ENCODE measurements at regions not wholly inside any gene's neighbourhood (a gene's known extent, or its start where the extent isn't known, plus 50 kb on each side); places are given as distances from the start of the nearest gene placed in this dataset.

DNA sequence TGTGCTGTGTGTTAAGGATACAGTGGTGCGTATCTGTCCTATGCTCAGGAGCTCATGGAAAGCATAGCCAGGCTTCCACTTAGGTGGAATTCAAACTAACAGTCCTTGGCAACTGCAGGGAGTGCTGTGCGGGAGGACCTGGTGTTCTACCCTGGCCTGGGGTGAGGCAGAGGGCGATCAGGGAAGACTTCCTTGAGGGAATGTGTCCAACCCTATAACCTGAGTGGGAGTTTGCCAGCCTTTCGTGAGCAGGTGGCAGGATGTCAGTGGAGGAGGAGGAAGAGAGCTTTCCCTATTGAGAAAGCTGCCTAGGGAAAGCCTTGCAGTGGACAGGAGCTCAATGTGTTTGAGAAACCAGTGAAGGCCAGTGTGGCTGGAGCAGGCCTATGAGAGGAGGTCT is 271.1 kb upstream of the C2CD4B start:
- H3K4me2 ChIP-seq (replicated peaks; ENCODE audit: low read depth, low read length, poor library complexity, severe bottlenecking): no peak overlapping the region
- H3K27me3 Mint-ChIP-seq: no peaks in the 10 kb centered on the region
- WGBS (ENCODE audit: insufficient coverage): 85% methylated on average over 3 of the region's 4 CpGs
- no peaks in the 10 kb centered on the region for H3K9me3 Mint-ChIP-seq (ENCODE audit: insufficient read depth)
- ChIA-PET CTCF (no interaction called here), POLR2A (no interaction called here)
- TF ChIP-seq, protein P1, sequence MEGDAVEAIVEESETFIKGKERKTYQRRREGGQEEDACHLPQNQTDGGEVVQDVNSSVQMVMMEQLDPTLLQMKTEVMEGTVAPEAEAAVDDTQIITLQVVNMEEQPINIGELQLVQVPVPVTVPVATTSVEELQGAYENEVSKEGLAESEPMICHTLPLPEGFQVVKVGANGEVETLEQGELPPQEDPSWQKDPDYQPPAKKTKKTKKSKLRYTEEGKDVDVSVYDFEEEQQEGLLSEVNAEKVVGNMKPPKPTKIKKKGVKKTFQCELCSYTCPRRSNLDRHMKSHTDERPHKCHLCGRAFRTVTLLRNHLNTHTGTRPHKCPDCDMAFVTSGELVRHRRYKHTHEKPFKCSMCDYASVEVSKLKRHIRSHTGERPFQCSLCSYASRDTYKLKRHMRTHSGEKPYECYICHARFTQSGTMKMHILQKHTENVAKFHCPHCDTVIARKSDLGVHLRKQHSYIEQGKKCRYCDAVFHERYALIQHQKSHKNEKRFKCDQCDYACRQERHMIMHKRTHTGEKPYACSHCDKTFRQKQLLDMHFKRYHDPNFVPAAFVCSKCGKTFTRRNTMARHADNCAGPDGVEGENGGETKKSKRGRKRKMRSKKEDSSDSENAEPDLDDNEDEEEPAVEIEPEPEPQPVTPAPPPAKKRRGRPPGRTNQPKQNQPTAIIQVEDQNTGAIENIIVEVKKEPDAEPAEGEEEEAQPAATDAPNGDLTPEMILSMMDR (IDR thresholded peaks at IDR 0.05): no peak
- no peak for TF ChIP-seq EZH2 (IDR thresholded peaks at IDR 0.05; ENCODE audit: borderline replicate concordance, insufficient read depth, low read depth, low read length, poor library complexity, severe bottlenecking)
- no peak overlapping the region for H3K4me3 ChIP-seq (ENCODE audit: control extremely low read depth in 1 of 5, extremely low read depth in 1 of 5, insufficient read depth in 1 of 5, low read depth in 2 of 5, low read length in 4 of 5)
- H3K79me2 ChIP-seq (ENCODE audit: control insufficient read depth, insufficient read depth, low read length): no peaks in the 10 kb centered on the region
- no peaks in the 10 kb centered on the region for H3K4me1 Mint-ChIP-seq
- H4K20me1 ChIP-seq (ENCODE audit: control insufficient read depth, insufficient read depth, low read length, poor library complexity, severe bottlenecking): no peaks in the 10 kb centered on the region
- no peak overlapping the region for H3K9ac ChIP-seq (ENCODE audit: low read length)
- no peaks in the 10 kb centered on the region for H3K36me3 ChIP-seq (replicated peaks in 1 of 2; ENCODE audit: control extremely low read depth in 1 of 2, control insufficient read depth in 1 of 2, extremely low read depth in 1 of 2, insufficient read depth in 2 of 2, low read length in 1 of 2)
- H3K4me3 Mint-ChIP-seq: no peak overlapping the region
- no peak overlapping the region for H3K27ac ChIP-seq (ENCODE audit: low read length in 2 of 2)
- H3K4me1 ChIP-seq (ENCODE audit: control insufficient read depth in 2 of 2, insufficient read depth in 2 of 2, low read length in 2 of 2): no peaks in the 10 kb centered on the region
- H3K27ac Mint-ChIP-seq: no peak overlapping the region
- ATAC-seq (ENCODE audit: low read depth) (no peak), DNase-seq (no peak)
- H2AFZ ChIP-seq (ENCODE audit: insufficient read depth, low read depth, low read length, poor library complexity, severe bottlenecking): no peak overlapping the region
- no peaks in the 10 kb centered on the region for H3K9me3 ChIP-seq (ENCODE audit: control extremely low read depth in 1 of 3, control insufficient read depth in 2 of 3, insufficient read depth in 1 of 3, low read length in 2 of 3)
- intact Hi-C loops (cut with micrococcal nuclease): no loop called here
- no peaks in the 10 kb centered on the region for H3K27me3 ChIP-seq (replicated peaks in 1 of 4; ENCODE audit: control extremely low read depth in 1 of 4, control insufficient read depth in 3 of 4, insufficient read depth in 4 of 4, low read length in 3 of 4)

DNA sequence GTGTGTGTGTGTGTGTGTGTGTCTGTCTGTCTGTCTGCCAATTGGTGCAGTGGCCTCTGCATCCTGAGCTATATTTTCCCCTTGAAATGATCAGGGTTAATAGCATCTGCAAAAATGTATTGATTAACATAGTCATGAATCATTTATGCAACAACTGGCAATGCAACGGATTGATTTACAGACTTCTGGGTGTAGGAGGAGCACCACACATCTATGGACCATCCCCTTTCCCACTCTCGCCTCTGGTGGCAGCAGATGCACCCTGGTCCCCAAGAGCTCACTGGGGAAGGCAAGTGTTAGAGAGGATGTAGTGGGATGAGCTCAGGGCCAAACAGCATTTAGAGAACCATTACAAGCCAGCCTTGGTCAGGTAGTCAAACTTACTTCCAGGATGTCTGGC is 272.7 kb upstream of the C2CD4B start:
- no peaks in the 10 kb centered on the region for H3K4me1 ChIP-seq (ENCODE audit: control insufficient read depth in 2 of 2, insufficient read depth in 2 of 2, low read length in 2 of 2)
- H4K20me1 ChIP-seq (ENCODE audit: control insufficient read depth, insufficient read depth, low read length, poor library complexity, severe bottlenecking): no peaks in the 10 kb centered on the region
- no peaks in the 10 kb centered on the region for H3K36me3 ChIP-seq (replicated peaks in 1 of 2; ENCODE audit: control extremely low read depth in 1 of 2, control insufficient read depth in 1 of 2, extremely low read depth in 1 of 2, insufficient read depth in 2 of 2, low read length in 1 of 2)
- H3K4me3 Mint-ChIP-seq: no peak overlapping the region
- no peak overlapping the region for H3K27ac Mint-ChIP-seq
- H3K27ac ChIP-seq (ENCODE audit: low read length in 2 of 2): no peak overlapping the region
- no CpG with 5 or more reads among the region's 2 CpGs for WGBS (ENCODE audit: insufficient coverage)
- no peaks in the 10 kb centered on the region for H3K27me3 Mint-ChIP-seq
- intact Hi-C loops (cut with micrococcal nuclease): no loop called here
- no peak overlapping the region for H3K9ac ChIP-seq (ENCODE audit: low read length)
- no peaks in the 10 kb centered on the region for H3K27me3 ChIP-seq (replicated peaks in 1 of 4; ENCODE audit: control extremely low read depth in 1 of 4, control insufficient read depth in 3 of 4, insufficient read depth in 4 of 4, low read length in 3 of 4)
- ChIA-PET POLR2A (no interaction called here), CTCF (no interaction called here)
- H3K4me2 ChIP-seq (replicated peaks; ENCODE audit: low read depth, low read length, poor library complexity, severe bottlenecking): no peak overlapping the region
- ATAC-seq (ENCODE audit: low read depth) (no peak), DNase-seq (no peak)
- no peaks in the 10 kb centered on the region for H3K4me1 Mint-ChIP-seq
- no peak overlapping the region for H2AFZ ChIP-seq (ENCODE audit: insufficient read depth, low read depth, low read length, poor library complexity, severe bottlenecking)
- no peaks in the 10 kb centered on the region for H3K9me3 Mint-ChIP-seq (ENCODE audit: insufficient read depth)
- TF ChIP-seq EZH2 (IDR thresholded peaks at IDR 0.05; ENCODE audit: borderline replicate concordance, insufficient read depth, low read depth, low read length, poor library complexity, severe bottlenecking): no peak
- TF ChIP-seq, protein P1 (IDR thresholded peaks at IDR 0.05): no peak
- H3K79me2 ChIP-seq (ENCODE audit: control insufficient read depth, insufficient read depth, low read length): no peaks in the 10 kb centered on the region
- H3K9me3 ChIP-seq (ENCODE audit: control extremely low read depth in 1 of 3, control insufficient read depth in 2 of 3, insufficient read depth in 1 of 3, low read length in 2 of 3): no peaks in the 10 kb centered on the region
- H3K4me3 ChIP-seq (ENCODE audit: control extremely low read depth in 1 of 5, extremely low read depth in 1 of 5, insufficient read depth in 1 of 5, low read depth in 2 of 5, low read length in 4 of 5): no peak overlapping the region

Measured in B cell (primary cell).